Liver (tissue), 8 donors: ENCODE measurements at regions not wholly inside any gene's neighbourhood (a gene's known extent, or its start where the extent isn't known, plus 50 kb on each side); places are given as distances from the start of the nearest gene placed in this dataset.

Experiments used
- DNase-seq: peaks from one replicate; pipeline ENCODE4 v3.0.0-alpha.2; 2017; ENCODE audit warnings: low spot score
- H3K27ac ChIP-seq, 2 donors: one replicate each; pipeline ENCODE4 v1.7.0; 2013; ENCODE audit warnings: inconsistent platforms in 2 of 2, low read length in 2 of 2, control low read depth in 1 of 2, low read depth in 1 of 2, mild to moderate bottlenecking in 1 of 2
- H3K27me3 ChIP-seq, 4 donors: one replicate each; pipeline versions ENCODE4 v1.6.1 to v1.7.0; 2013; ENCODE audit warnings: low read length in 3 of 4, inconsistent platforms in 1 of 4, mild to moderate bottlenecking in 1 of 4, moderate library complexity in 1 of 4; ENCODE audit not compliant: control insufficient read depth in 4 of 4, insufficient read depth in 4 of 4
- H3K36me3 ChIP-seq, 4 donors: one replicate each; pipeline versions ENCODE4 v1.6.1 to v1.7.0; 2013; ENCODE audit warnings: low read length in 3 of 4, mild to moderate bottlenecking in 3 of 4, low read depth in 1 of 4, moderate library complexity in 1 of 4; ENCODE audit not compliant: control insufficient read depth in 4 of 4, insufficient read depth in 3 of 4
- H3K4me1 ChIP-seq, 4 donors: one replicate each; pipeline versions ENCODE4 v1.6.1 to v1.7.0; 2013; ENCODE audit warnings: low read length in 3 of 4, mild to moderate bottlenecking in 3 of 4, moderate library complexity in 1 of 4; ENCODE audit not compliant: control insufficient read depth in 4 of 4, insufficient read depth in 4 of 4
- H3K4me3 ChIP-seq, 3 donors: one replicate each; pipeline versions ENCODE4 v1.6.1 to v1.7.0; 2013; ENCODE audit warnings: low read length in 3 of 3, control low read depth in 1 of 3, low read depth in 1 of 3, mild to moderate bottlenecking in 1 of 3
- H3K9ac ChIP-seq, 2 donors: one replicate each; pipeline ENCODE4 v1.7.0; 2013; ENCODE audit warnings: low read length in 2 of 2, mild to moderate bottlenecking in 2 of 2, moderate library complexity in 2 of 2, control low read depth in 1 of 2, low read depth in 1 of 2
- H3K9me3 ChIP-seq, 4 donors: one replicate each; pipeline versions ENCODE4 v1.6.1 to v1.7.0; 2013; ENCODE audit warnings: low read length in 3 of 4; ENCODE audit not compliant: control insufficient read depth in 4 of 4
- ATF3 ChIP-seq: IDR thresholded peaks from 2 replicates; pipeline ENCODE4 v1.6.1; 2016; ENCODE audit warnings: antibody characterized with exemption
- CTCF ChIP-seq: fragments of 150-350 bp; IDR thresholded peaks from 2 replicates; pipeline ENCODE4 v1.5.1; 2017; ENCODE audit warnings: improper control_type of control experiment, low read depth, low read length; ENCODE audit not compliant: missing input control
- EGR1 ChIP-seq, 2 donors: IDR thresholded peaks; 2 replicates each; pipeline ENCODE4 v1.6.1; 2016 to 2018; ENCODE audit warnings: antibody characterized with exemption in 2 of 2, low read depth in 2 of 2
- FOXA1 ChIP-seq: IDR thresholded peaks from 2 replicates; pipeline ENCODE4 v1.6.1; 2016; ENCODE audit warnings: antibody characterized with exemption
- FOXA2 ChIP-seq: IDR thresholded peaks from 2 replicates; pipeline ENCODE4 v1.6.1; 2016; ENCODE audit warnings: antibody characterized with exemption
- GABPA ChIP-seq, 2 donors: IDR thresholded peaks in 1 of 2; conservative IDR thresholded peaks in 1 of 2; 2 replicates each; pipeline ENCODE4 v1.6.1; 2016; ENCODE audit warnings: antibody characterized with exemption in 2 of 2, mild to moderate bottlenecking in 1 of 2, moderate library complexity in 1 of 2
- HNF4A ChIP-seq, 2 donors: conservative IDR thresholded peaks; 2 replicates each; pipeline ENCODE4 v1.6.1; 2016; ENCODE audit warnings: antibody characterized with exemption in 2 of 2, mild to moderate bottlenecking in 2 of 2
- HNF4G ChIP-seq: IDR thresholded peaks from 2 replicates; pipeline ENCODE4 v1.6.1; 2016; ENCODE audit warnings: antibody characterized with exemption
- JUND ChIP-seq, 2 donors: IDR thresholded peaks; 2 replicates each; pipeline ENCODE4 v1.6.1; 2016; ENCODE audit warnings: antibody characterized with exemption in 2 of 2
- MAX ChIP-seq: IDR thresholded peaks from 2 replicates; pipeline ENCODE4 v1.6.1; 2016; ENCODE audit warnings: antibody characterized with exemption
- NR2F2 ChIP-seq: IDR thresholded peaks from 2 replicates; pipeline ENCODE4 v1.6.1; 2016; ENCODE audit warnings: antibody characterized with exemption
- RAD21 ChIP-seq, 2 donors: IDR thresholded peaks; 2 replicates each; pipeline ENCODE4 v1.6.1; 2016; ENCODE audit warnings: antibody characterized with exemption in 2 of 2, mild to moderate bottlenecking in 2 of 2
- REST ChIP-seq: IDR thresholded peaks from 2 replicates; pipeline ENCODE4 v1.6.1; 2016; ENCODE audit warnings: antibody characterized with exemption, mild to moderate bottlenecking
- RXRA ChIP-seq, 2 donors: IDR thresholded peaks; 2 replicates each; pipeline ENCODE4 v1.6.1; 2017 to 2018; ENCODE audit warnings: antibody characterized with exemption in 2 of 2, mild to moderate bottlenecking in 1 of 2
- SP1 ChIP-seq: IDR thresholded peaks from 2 replicates; pipeline ENCODE4 v1.6.1; 2018; ENCODE audit warnings: antibody characterized with exemption, mild to moderate bottlenecking
- TAF1 ChIP-seq: conservative IDR thresholded peaks from 2 replicates; pipeline ENCODE4 v1.6.1; 2016; ENCODE audit warnings: antibody characterized with exemption, mild to moderate bottlenecking
- YY1 ChIP-seq: IDR thresholded peaks from 2 replicates; pipeline ENCODE4 v1.6.1; 2016; ENCODE audit warnings: antibody characterized with exemption, mild to moderate bottlenecking
- ZBTB33 ChIP-seq: IDR thresholded peaks from 2 replicates; pipeline ENCODE4 v1.6.1; 2016; ENCODE audit warnings: antibody characterized with exemption
- WGBS: extraction: QIAGEN DNeasy Blood & Tissue Kit; methylation state at CpG from one replicate; pipeline ENCODE4 v1.1.7; 2013; 5-methylcytosine and 5-hydroxymethylcytosine counted together
- donor health status: healthy.
- donor health status: healthy.
- donor health status: healthy.
- donor health status: healthy.
- donor health status: healthy.

GRCh38 chr4:159906517-159906916 lies 803.6 kb downstream of the RAPGEF2 start:
- Histone ChIP-seq H3K27me3 (peaks cover 0 to 8% (median 0%) of the 10 kb centered on the region in 4 donors), H3K36me3 (no peaks in the 10 kb centered on the region), H3K4me1 (no peaks in the 10 kb centered on the region), H3K4me3 (no peak overlapping the region), H3K9me3 (peaks cover 0 to 4% (median under 1%) of the 10 kb centered on the region in 4 donors), H3K9ac (no peak overlapping the region), H3K27ac (no peak overlapping the region)
- no peak for DNase-seq
- TF ChIP-seq GABPA (IDR thresholded peaks at IDR 0.05 in 1 of 2, conservative IDR thresholded peaks at IDR 0.05 in 1 of 2): no peak

- no peaks in the 10 kb centered on the region for H3K4me1 ChIP-seq
- WGBS: 55% methylated on average over 3 of the region's 3 CpGs
- no peak for TF ChIP-seq REST
- no peak for TF ChIP-seq FOXA1
- no peak for TF ChIP-seq EGR1 (IDR thresholded peaks at IDR 0.05; ENCODE audit: low read depth in 2 of 2)
- TF ChIP-seq FOXA2: no peak
- TF ChIP-seq RXRA (IDR thresholded peaks at IDR 0.05): no peak
- TF ChIP-seq YY1: no peak
- no peak for TF ChIP-seq GABPA (IDR thresholded peaks at IDR 0.05 in 1 of 2, conservative IDR thresholded peaks at IDR 0.05 in 1 of 2)
- TF ChIP-seq HNF4A (conservative IDR thresholded peaks at IDR 0.05): no peak
- no peak for TF ChIP-seq SP1
- no peak for TF ChIP-seq NR2F2
- no peak for TF ChIP-seq TAF1
- no peak for TF ChIP-seq HNF4G
- no peak for TF ChIP-seq JUND (IDR thresholded peaks at IDR 0.05)
- TF ChIP-seq CTCF: no peak
- TF ChIP-seq ZBTB33: no peak
- TF ChIP-seq RAD21 (IDR thresholded peaks at IDR 0.05): no peak
- no peak for TF ChIP-seq MAX
- no peak for TF ChIP-seq ATF3
- H3K9me3 ChIP-seq: peaks cover 0 to 4% (median under 1%) of the 10 kb centered on the region in 4 donors
- no peak overlapping the region for H3K9ac ChIP-seq
- no peak overlapping the region for H3K4me3 ChIP-seq
- no peaks in the 10 kb centered on the region for H3K36me3 ChIP-seq
- H3K27me3 ChIP-seq: peaks cover 0 to 6% (median 0%) of the 10 kb centered on the region in 4 donors
- DNase-seq: no peak
- H3K27ac ChIP-seq: no peak overlapping the region
These were observed 807.8 kb downstream of the RAPGEF2 start for GRCh38 chr4:159910721-159911120.
